ENCODE measurements at regions not wholly inside any gene's neighbourhood (a gene's known extent, or its start where the extent isn't known, plus 50 kb on each side); places are given as distances from the start of the nearest gene placed in this dataset.

GRCh38 chr10:78688901-78689583 lies 379.7 kb upstream of the ZMIZ1 start:
- TF ChIP-seq, protein P1, sequence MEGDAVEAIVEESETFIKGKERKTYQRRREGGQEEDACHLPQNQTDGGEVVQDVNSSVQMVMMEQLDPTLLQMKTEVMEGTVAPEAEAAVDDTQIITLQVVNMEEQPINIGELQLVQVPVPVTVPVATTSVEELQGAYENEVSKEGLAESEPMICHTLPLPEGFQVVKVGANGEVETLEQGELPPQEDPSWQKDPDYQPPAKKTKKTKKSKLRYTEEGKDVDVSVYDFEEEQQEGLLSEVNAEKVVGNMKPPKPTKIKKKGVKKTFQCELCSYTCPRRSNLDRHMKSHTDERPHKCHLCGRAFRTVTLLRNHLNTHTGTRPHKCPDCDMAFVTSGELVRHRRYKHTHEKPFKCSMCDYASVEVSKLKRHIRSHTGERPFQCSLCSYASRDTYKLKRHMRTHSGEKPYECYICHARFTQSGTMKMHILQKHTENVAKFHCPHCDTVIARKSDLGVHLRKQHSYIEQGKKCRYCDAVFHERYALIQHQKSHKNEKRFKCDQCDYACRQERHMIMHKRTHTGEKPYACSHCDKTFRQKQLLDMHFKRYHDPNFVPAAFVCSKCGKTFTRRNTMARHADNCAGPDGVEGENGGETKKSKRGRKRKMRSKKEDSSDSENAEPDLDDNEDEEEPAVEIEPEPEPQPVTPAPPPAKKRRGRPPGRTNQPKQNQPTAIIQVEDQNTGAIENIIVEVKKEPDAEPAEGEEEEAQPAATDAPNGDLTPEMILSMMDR (conservative IDR thresholded peaks at IDR 0.05; ENCODE audit: low read length): no peak
- no peak for TF ChIP-seq EZH2phosphoT487 (IDR thresholded peaks at IDR 0.05; ENCODE audit: borderline replicate concordance, low read depth, low read length)

Data from OCI-LY7 (cell line).